H9 (cell line): ENCODE measurements at regions not wholly inside any gene's neighbourhood (a gene's known extent, or its start where the extent isn't known, plus 50 kb on each side); places are given as distances from the start of the nearest gene placed in this dataset.
A peak's percentile ranks its signal among the peaks of the same experiment; 100 is the strongest.
"Not testable (repeated sequence)": the region's sequence is repeated elsewhere in the genome, so short reads cannot be mapped to it uniquely, and the experiment has no call there.

ENCODE experiments used
- DNase-seq: peaks from one replicate; pipeline ENCODE4 v3.0.0-alpha.2; 2017
- H2AFZ ChIP-seq: one replicate; pipeline ENCODE4 v1.6.1; 2013; ENCODE audit warnings: mild to moderate bottlenecking, low read length, control low read depth, moderate library complexity
- H2AK5ac ChIP-seq: 2 replicates; pipeline ENCODE4 v1.6.1; 2013; ENCODE audit warnings: low read length, control low read depth, mixed read lengths; ENCODE audit not compliant: insufficient read length
- H2BK120ac ChIP-seq: one replicate; pipeline ENCODE4 v1.6.1; 2013; ENCODE audit warnings: low read depth, mild to moderate bottlenecking, low read length, control low read depth, inconsistent platforms; ENCODE audit not compliant: poor library complexity, severe bottlenecking
- H2BK12ac ChIP-seq: 2 replicates; pipeline ENCODE4 v1.6.1; 2013; ENCODE audit warnings: low read length, control low read depth, mixed read lengths, low read depth; ENCODE audit not compliant: insufficient read length
- H2BK15ac ChIP-seq: 2 replicates; pipeline ENCODE4 v1.6.1; 2013; ENCODE audit warnings: low read depth, low read length, control low read depth
- H2BK20ac ChIP-seq: one replicate; pipeline ENCODE4 v1.6.1; 2013; ENCODE audit warnings: low read depth, mild to moderate bottlenecking, low read length, control low read depth, inconsistent platforms; ENCODE audit not compliant: poor library complexity, severe bottlenecking
- H2BK5ac ChIP-seq: 2 replicates; pipeline ENCODE4 v1.6.1; 2013; ENCODE audit warnings: low read length, control low read depth, mixed read lengths; ENCODE audit not compliant: insufficient read length
- H3K14ac ChIP-seq: 2 replicates; pipeline ENCODE4 v1.6.1; 2013; ENCODE audit warnings: low read length, control low read depth; ENCODE audit not compliant: insufficient read depth
- H3K18ac ChIP-seq: 2 replicates; pipeline ENCODE4 v1.6.1; 2013; ENCODE audit warnings: low read depth, mild to moderate bottlenecking, mixed read lengths, low read length, control low read depth; ENCODE audit not compliant: insufficient read length
- H3K23ac ChIP-seq: 2 replicates; pipeline ENCODE4 v1.6.1; 2013; ENCODE audit warnings: low read length, control low read depth, mixed read lengths, low read depth; ENCODE audit not compliant: insufficient read length
- H3K23me2 ChIP-seq: 2 replicates; pipeline ENCODE4 v1.6.1; 2013; ENCODE audit warnings: low read depth, mild to moderate bottlenecking, mixed read lengths, low read length, control low read depth; ENCODE audit not compliant: insufficient read length, poor library complexity, severe bottlenecking
- H3K27ac ChIP-seq: 2 replicates; pipeline ENCODE4 v1.5.1; 2013; ENCODE audit warnings: low read length, control low read depth, mixed read lengths, low read depth; ENCODE audit not compliant: insufficient read length
- H3K27me3 ChIP-seq: 2 replicates; pipeline ENCODE4 v1.6.1; 2013; ENCODE audit warnings: low read length, control low read depth, inconsistent platforms; ENCODE audit not compliant: insufficient read depth
- H3K4ac ChIP-seq: 2 replicates; pipeline ENCODE4 v1.6.1; 2013; ENCODE audit warnings: low read depth, mild to moderate bottlenecking, control low read depth, inconsistent platforms, low read length, moderate library complexity
- H3K4me1 ChIP-seq: 2 replicates; pipeline ENCODE4 v1.6.1; 2013; ENCODE audit warnings: low read length, control low read depth, inconsistent platforms; ENCODE audit not compliant: insufficient read depth
- H3K4me2 ChIP-seq: 2 replicates; pipeline ENCODE4 v1.6.1; 2013; ENCODE audit warnings: low read length, control low read depth, mixed read lengths; ENCODE audit not compliant: insufficient read length, insufficient read depth
- H3K56ac ChIP-seq: 2 replicates; pipeline ENCODE4 v1.6.1; 2013; ENCODE audit warnings: low read depth, mild to moderate bottlenecking, mixed read lengths, low read length, control low read depth; ENCODE audit not compliant: insufficient read length
- H3K79me1 ChIP-seq: 2 replicates; pipeline ENCODE4 v1.6.1; 2013; ENCODE audit warnings: low read depth, mild to moderate bottlenecking, moderate library complexity, low read length, control low read depth, inconsistent platforms; ENCODE audit not compliant: insufficient read depth, poor library complexity, severe bottlenecking
- H3K79me2 ChIP-seq: 2 replicates; pipeline ENCODE4 v1.6.1; 2013; ENCODE audit warnings: low read length, control low read depth, inconsistent platforms; ENCODE audit not compliant: insufficient read depth
- H3K9ac ChIP-seq: 2 replicates; pipeline ENCODE4 v1.6.1; 2013; ENCODE audit warnings: low read length, control low read depth, mixed read lengths; ENCODE audit not compliant: insufficient read length; ENCODE audit errors: extremely low read depth
- H3K9me3 ChIP-seq: one replicate; pipeline ENCODE4 v1.6.1; 2013; ENCODE audit warnings: low read depth, low read length, inconsistent platforms; ENCODE audit not compliant: control insufficient read depth
- H3T11ph ChIP-seq: one replicate; pipeline ENCODE4 v1.6.1; 2013; ENCODE audit warnings: mild to moderate bottlenecking, low read length, control low read depth, inconsistent platforms
- H4K20me1 ChIP-seq: one replicate; pipeline ENCODE4 v1.6.1; 2013; ENCODE audit not compliant: control insufficient read depth, insufficient read length, insufficient read depth
- H4K5ac ChIP-seq: 2 replicates; pipeline ENCODE4 v1.6.1; 2013; ENCODE audit warnings: low read depth, mild to moderate bottlenecking, mixed read lengths, low read length, control low read depth; ENCODE audit not compliant: insufficient read length
- H4K8ac ChIP-seq: replicated peaks from 2 replicates; pipeline ENCODE4 v1.6.1; 2013; ENCODE audit warnings: low read length, control low read depth, mixed read lengths, low read depth; ENCODE audit not compliant: insufficient read length
- H4K91ac ChIP-seq: 2 replicates; pipeline ENCODE4 v1.6.1; 2013; ENCODE audit warnings: low read depth, mild to moderate bottlenecking, moderate library complexity, mixed read lengths, low read length, control low read depth; ENCODE audit not compliant: insufficient read length
- H3K27ac Mint-ChIP-seq, 3 experiments: 2 replicates in 2 of 3; 3 replicates in 1 of 3; pipeline ENCODE4 v1.8.0; 2020 to 2021; ENCODE audit warnings: mixed read lengths in 3 of 3, mild to moderate bottlenecking in 1 of 3, moderate library complexity in 1 of 3
- H3K27me3 Mint-ChIP-seq: 2 replicates; pipeline ENCODE4 v1.8.0; 2021; ENCODE audit warnings: low read depth, mild to moderate bottlenecking, moderate library complexity, mixed read lengths
- H3K36me3 Mint-ChIP-seq, 3 experiments: 2 replicates in 2 of 3; 3 replicates in 1 of 3; pipeline ENCODE4 v1.8.0; 2020 to 2021; ENCODE audit warnings: low read depth in 3 of 3, mixed read lengths in 3 of 3; ENCODE audit not compliant: insufficient read depth in 1 of 3
- H3K4me1 Mint-ChIP-seq, 2 experiments: 2 replicates each; pipeline ENCODE4 v1.8.0; 2020; ENCODE audit warnings: mixed read lengths in 2 of 2
- H3K4me3 Mint-ChIP-seq, 2 experiments: 2 replicates in 1 of 2; 3 replicates in 1 of 2; pipeline ENCODE4 v1.8.0; 2020 to 2021; ENCODE audit warnings: mild to moderate bottlenecking in 2 of 2, mixed read lengths in 2 of 2, moderate library complexity in 1 of 2
- H3K9me3 Mint-ChIP-seq, 2 experiments: 2 replicates in 1 of 2; 3 replicates in 1 of 2; pipeline ENCODE4 v1.8.0; 2020; ENCODE audit warnings: mild to moderate bottlenecking in 2 of 2, mixed read lengths in 2 of 2, moderate library complexity in 1 of 2
- CTCF ChIP-seq: fragments of 200-600 bp; sonication (generic); conservative IDR thresholded peaks from 3 replicates; pipeline ENCODE4 v1.8.0; 2021; ENCODE audit warnings: antibody characterized with exemption, mild to moderate bottlenecking
- WGBS: extraction: QIAGEN DNeasy Blood & Tissue Kit; methylation state at CpG from one replicate; pipeline ENCODE4 v1.1.7; 2013; ENCODE audit warnings: missing lambda C conversion rate, low lambda C conversion rate, mixed read lengths; ENCODE audit not compliant: insufficient read length; ENCODE audit errors: extremely low coverage; 5-methylcytosine and 5-hydroxymethylcytosine counted together

- Histone ChIP-seq H4K5ac (no peak overlapping the region), H3K27ac (no peak overlapping the region), H3K4ac (no peak overlapping the region), H2AK5ac (no peak overlapping the region), H3K27me3 (no peaks in the 10 kb centered on the region; the same call in 1 of the 2 replicates), H3K18ac (peak overlapping the region; percentile 58), H3K23ac (no peak overlapping the region), H3K79me1 (no peaks in the 10 kb centered on the region), H3K4me2 (peak overlapping the region; percentile 41), H3K79me2 (no peaks in the 10 kb centered on the region), H2BK15ac (no peak overlapping the region), H3K9me3 (no peaks in the 10 kb centered on the region), H2BK120ac (no peak overlapping the region), H2BK5ac (no peak overlapping the region), H3T11ph (no peak overlapping the region), H2BK12ac (no peak overlapping the region), H4K20me1 (no peaks in the 10 kb centered on the region), H3K9ac (no peak overlapping the region), H3K23me2 (peaks cover 6% of the 10 kb centered on the region), H4K91ac (no peak overlapping the region), H3K56ac (no peak overlapping the region), H3K4me1 (no peaks in the 10 kb centered on the region), H3K14ac (peak overlapping the region; percentile 83), H4K8ac (no peak overlapping the region), H2BK20ac (no peak overlapping the region), H2AFZ (no peak overlapping the region)
- WGBS = no CpG with 5 or more reads among the region's 21 CpGs
- no peaks in the 10 kb centered on the region for H3K36me3 Mint-ChIP-seq
- peak; percentile 25; the same call in 1 of the 3 replicates for TF ChIP-seq CTCF
- peaks cover 30% of the 10 kb centered on the region for H3K27me3 Mint-ChIP-seq
- H3K27ac Mint-ChIP-seq = no peak overlapping the region
- peaks cover 10 to 13% of the 10 kb centered on the region in 2 experiments for H3K4me1 Mint-ChIP-seq
- peak; percentile 82 for DNase-seq
- H3K4me3 Mint-ChIP-seq = peak overlapping the region; percentile 61 to 85
- no peaks in the 10 kb centered on the region for H3K9me3 Mint-ChIP-seq
Observed at GRCh38 chr16:29107299-29107698, 122.4 kb downstream of the LAT start.

- no CpG with 5 or more reads among the region's 8 CpGs for WGBS
- H3K56ac ChIP-seq, H2BK15ac ChIP-seq, H3T11ph ChIP-seq, H3K14ac ChIP-seq, H2BK20ac ChIP-seq, H2BK12ac ChIP-seq, H3K23ac ChIP-seq, H3K23me2 ChIP-seq, H3K9me3 ChIP-seq, H2BK120ac ChIP-seq, H3K4ac ChIP-seq, H2AFZ ChIP-seq, H3K79me1 ChIP-seq, H3K27me3 ChIP-seq, H4K5ac ChIP-seq, H3K9me3 Mint-ChIP-seq, H3K79me2 ChIP-seq, H3K4me1 ChIP-seq, H3K27ac ChIP-seq, H3K9ac ChIP-seq, H2AK5ac ChIP-seq, H3K18ac ChIP-seq, H3K36me3 Mint-ChIP-seq, DNase-seq, H4K91ac ChIP-seq, H4K8ac ChIP-seq, H2BK5ac ChIP-seq, H4K20me1 ChIP-seq: not testable (repeated sequence)
- H3K4me3 Mint-ChIP-seq = peak overlapping the region; percentile 61 to 85
- peak overlapping the region in 1 of 3 experiments; percentile 83; a peak in 1 of 7 replicates for H3K27ac Mint-ChIP-seq
- H3K4me1 Mint-ChIP-seq = peaks cover 10 to 13% of the 10 kb centered on the region in 2 experiments
- H3K27me3 Mint-ChIP-seq = peaks cover 31% of the 10 kb centered on the region
- peak overlapping the region; percentile 41 for H3K4me2 ChIP-seq
Observed at GRCh38 chr16:29106259-29106908, 121.5 kb downstream of the LAT start.
